Smooth muscle cell (in vitro differentiated cells): ENCODE measurements at regions not wholly inside any gene's neighbourhood (a gene's known extent, or its start where the extent isn't known, plus 50 kb on each side); places are given as distances from the start of the nearest gene placed in this dataset.

Experiments used
- DNase-seq: peaks from one replicate; lab custom pipeline; 2025; ENCODE audit not compliant: unreplicated experiment; lab: John Stamatoyannopoulos, UW
- H2AFZ ChIP-seq: fragments of 200-600 bp; sonication (generic); 2 replicates; pipeline ENCODE4 v1.6.0; 2016; ENCODE audit warnings: antibody characterized with exemption, low read depth, mild to moderate bottlenecking
- H3F3A ChIP-seq: fragments of 200-600 bp; sonication (generic); 2 replicates; pipeline ENCODE4 v1.6.0; 2017; ENCODE audit warnings: antibody characterized with exemption, low read depth
- H3K27ac ChIP-seq: fragments of 200-600 bp; sonication (generic); 2 replicates; pipeline ENCODE4 v1.5.1; 2016; ENCODE audit warnings: low read depth, mild to moderate bottlenecking
- H3K27me3 ChIP-seq: fragments of 200-600 bp; sonication (generic); 2 replicates; pipeline ENCODE4 v1.6.1; 2016; ENCODE audit warnings: low read depth, mild to moderate bottlenecking
- H3K36me3 ChIP-seq: fragments of 200-600 bp; sonication (generic); 2 replicates; pipeline ENCODE4 v1.5.1; 2016; ENCODE audit warnings: low read depth
- H3K4me1 ChIP-seq: fragments of 200-600 bp; sonication (generic); 2 replicates; pipeline ENCODE4 v1.5.1; 2016; ENCODE audit warnings: low read depth
- H3K4me2 ChIP-seq: fragments of 200-600 bp; sonication (generic); 2 replicates; pipeline ENCODE4 v1.6.0; 2016; ENCODE audit warnings: mild to moderate bottlenecking
- H3K4me3 ChIP-seq: fragments of 200-600 bp; sonication (generic); 2 replicates; pipeline ENCODE4 v1.5.1; 2016; ENCODE audit warnings: mild to moderate bottlenecking
- H3K79me2 ChIP-seq: fragments of 200-600 bp; sonication (generic); 2 replicates; pipeline ENCODE4 v1.6.0; 2016; ENCODE audit warnings: low read depth, mild to moderate bottlenecking
- H3K9ac ChIP-seq: fragments of 200-600 bp; sonication (generic); 2 replicates; pipeline ENCODE4 v1.6.0; 2016; ENCODE audit warnings: low read depth
- H3K9me3 ChIP-seq: fragments of 200-600 bp; sonication (generic); replicated peaks from 2 replicates; pipeline ENCODE4 v1.5.1; 2016; ENCODE audit warnings: low read depth
- H4K20me1 ChIP-seq: fragments of 200-600 bp; sonication (generic); 2 replicates; pipeline ENCODE4 v1.6.0; 2016; ENCODE audit warnings: low read depth
- CTCF ChIP-seq: fragments of 200-600 bp; sonication (generic); IDR thresholded peaks from 2 replicates; pipeline ENCODE4 v1.5.1; 2017; ENCODE audit warnings: borderline replicate concordance, mild to moderate bottlenecking, antibody characterized with exemption; ENCODE audit not compliant: insufficient read depth, poor library complexity, severe bottlenecking
- WGBS: methylation state at CpG from one replicate; pipeline ENCODE4 v1.1.7; 2016; ENCODE audit warnings: low lambda C conversion rate; 5-methylcytosine and 5-hydroxymethylcytosine counted together

- Histone ChIP-seq H3K4me1 (no peaks in the 10 kb centered on the region), H3K9me3 (no peaks in the 10 kb centered on the region), H3K79me2 (no peaks in the 10 kb centered on the region), H3K36me3 (no peaks in the 10 kb centered on the region), H3K4me2 (no peak overlapping the region), H3F3A (no peaks in the 10 kb centered on the region), H4K20me1 (no peaks in the 10 kb centered on the region), H2AFZ (no peak overlapping the region), H3K4me3 (no peak overlapping the region), H3K9ac (no peak overlapping the region), H3K27me3 (no peaks in the 10 kb centered on the region), H3K27ac (no peak overlapping the region)
- DNase-seq: no peak
- no peak for TF ChIP-seq CTCF
Measured at GRCh38 chr4:155079871-155080270, 128.6 kb upstream of the NPY2R start.

- Histone ChIP-seq H3K4me3 (no peak overlapping the region), H3K27me3 (no peaks in the 10 kb centered on the region), H3K79me2 (no peaks in the 10 kb centered on the region), H4K20me1 (no peaks in the 10 kb centered on the region), H3K36me3 (no peaks in the 10 kb centered on the region), H3F3A (no peaks in the 10 kb centered on the region), H3K4me2 (no peak overlapping the region), H2AFZ (no peak overlapping the region), H3K27ac (no peak overlapping the region), H3K9me3 (no peaks in the 10 kb centered on the region), H3K4me1 (no peaks in the 10 kb centered on the region), H3K9ac (no peak overlapping the region)
- DNase-seq: no peak
- no peak for TF ChIP-seq CTCF
- 86% methylated on average over 3 of the region's 3 CpGs for WGBS
Measured at GRCh38 chr4:155081222-155081621, 127.2 kb upstream of the NPY2R start.

- DNase-seq: no peak
- H3K4me2 ChIP-seq: no peak overlapping the region
Measured at GRCh38 chr4:155085843-155086530, 122.4 kb upstream of the NPY2R start.

More at GRCh38 chr4:155085843-155086530, 122.4 kb upstream of the NPY2R start:
- Histone ChIP-seq H3K9ac (no peak overlapping the region), H3K36me3 (no peaks in the 10 kb centered on the region), H2AFZ (no peak overlapping the region), H3K27ac (no peak overlapping the region), H4K20me1 (no peaks in the 10 kb centered on the region), H3K27me3 (peaks cover 7% of the 10 kb centered on the region), H3K79me2 (no peaks in the 10 kb centered on the region), H3K4me1 (no peaks in the 10 kb centered on the region), H3K4me3 (no peak overlapping the region), H3F3A (no peaks in the 10 kb centered on the region), H3K9me3 (no peaks in the 10 kb centered on the region)
- WGBS: 69% methylated on average over 3 of the region's 3 CpGs
- TF ChIP-seq CTCF: no peak
